GM06990 (cell line): ENCODE measurements at regions not wholly inside any gene's neighbourhood (a gene's known extent, or its start where the extent isn't known, plus 50 kb on each side); places are given as distances from the start of the nearest gene placed in this dataset.

Source experiments
- DNase-seq: peaks from one replicate; pipeline ENCODE4 v3.0.0-alpha.2; 2011; ENCODE audit not compliant: insufficient read length; ENCODE audit errors: extremely low read depth
- H3K27me3 ChIP-seq: replicated peaks from 2 replicates; pipeline ENCODE4 v1.6.0; 2011; ENCODE audit warnings: low read length; ENCODE audit not compliant: control insufficient read depth, insufficient read depth
- H3K36me3 ChIP-seq: 2 replicates; pipeline ENCODE4 v1.5.1; 2011; ENCODE audit warnings: low read length; ENCODE audit not compliant: control insufficient read depth, insufficient read depth
- H3K4me3 ChIP-seq: replicated peaks from 2 replicates; pipeline ENCODE4 v1.5.1; 2011; ENCODE audit warnings: low read depth, mild to moderate bottlenecking, control low read depth, low read length
- CTCF ChIP-seq: IDR thresholded peaks from 2 replicates; pipeline ENCODE4 v1.5.1; 2011; ENCODE audit warnings: low read length, control low read depth, mild to moderate bottlenecking, inconsistent platforms; ENCODE audit not compliant: insufficient read depth, poor library complexity, severe bottlenecking

GRCh38 chr5:125346316-125346715 lies 599.9 kb upstream of the ZNF608 start:
- Histone ChIP-seq H3K4me3 (no peak overlapping the region), H3K27me3 (no peaks in the 10 kb centered on the region), H3K36me3 (no peaks in the 10 kb centered on the region)
- DNase-seq = no peak
- no peak for TF ChIP-seq CTCF

GRCh38 chr5:125348221-125348692 lies 601.8 kb upstream of the ZNF608 start:
- DNase-seq = no peak
- H3K36me3 ChIP-seq = no peaks in the 10 kb centered on the region
- no peak overlapping the region for H3K4me3 ChIP-seq
- no peaks in the 10 kb centered on the region for H3K27me3 ChIP-seq
- TF ChIP-seq CTCF = no peak

- H3K4me3 ChIP-seq = no peak overlapping the region
- no peaks in the 10 kb centered on the region for H3K27me3 ChIP-seq
- TF ChIP-seq CTCF = no peak
- no peak for DNase-seq
- no peaks in the 10 kb centered on the region for H3K36me3 ChIP-seq
These were observed 602.7 kb upstream of the ZNF608 start for GRCh38 chr5:125348936-125349831.

- no peaks in the 10 kb centered on the region for H3K27me3 ChIP-seq
- no peak overlapping the region for H3K4me3 ChIP-seq
- DNase-seq = no peak
- TF ChIP-seq CTCF = no peak
- H3K36me3 ChIP-seq = no peaks in the 10 kb centered on the region
These were observed 611.2 kb upstream of the ZNF608 start for GRCh38 chr5:125357660-125358059.

GRCh38 chr5:125365747-125366146 lies 619.3 kb upstream of the ZNF608 start:
- Histone ChIP-seq H3K27me3 (no peaks in the 10 kb centered on the region), H3K4me3 (no peak overlapping the region), H3K36me3 (no peaks in the 10 kb centered on the region)
- no peak for TF ChIP-seq CTCF
- no peak for DNase-seq

- Histone ChIP-seq H3K27me3 (no peaks in the 10 kb centered on the region), H3K36me3 (no peaks in the 10 kb centered on the region), H3K4me3 (no peak overlapping the region)
- TF ChIP-seq CTCF = no peak
- no peak for DNase-seq
These were observed 621.3 kb upstream of the ZNF608 start for GRCh38 chr5:125367702-125368101.
